KMS-11 (cell line): ENCODE measurements at regions not wholly inside any gene's neighbourhood (a gene's known extent, or its start where the extent isn't known, plus 50 kb on each side); places are given as distances from the start of the nearest gene placed in this dataset.

Source experiments
- H2AFZ ChIP-seq: fragments of 200-600 bp; sonication (generic); 2 replicates; pipeline ENCODE4 v1.6.1; 2016; ENCODE audit warnings: antibody characterized with exemption, mixed run types, low read depth
- H3K27ac ChIP-seq: fragments of 200-600 bp; sonication (generic); 2 replicates; pipeline ENCODE4 v1.6.1; 2016; ENCODE audit warnings: mild to moderate bottlenecking, mixed run types
- H3K27me3 ChIP-seq: fragments of 200-600 bp; sonication (generic); 2 replicates; pipeline ENCODE4 v1.6.1; 2017; ENCODE audit warnings: mild to moderate bottlenecking, low read depth, mixed run types, moderate library complexity; ENCODE audit not compliant: insufficient read depth
- H3K36me3 ChIP-seq: fragments of 200-600 bp; sonication (generic); 2 replicates; pipeline ENCODE4 v1.6.1; 2017; ENCODE audit warnings: mild to moderate bottlenecking, mixed run types; ENCODE audit not compliant: insufficient read depth
- H3K4me1 ChIP-seq: fragments of 200-600 bp; sonication (generic); 2 replicates; pipeline ENCODE4 v1.6.1; 2016; ENCODE audit warnings: mild to moderate bottlenecking, low read depth, mixed run types; ENCODE audit not compliant: poor library complexity, severe bottlenecking
- H3K4me2 ChIP-seq: fragments of 200-600 bp; sonication (generic); 2 replicates; pipeline ENCODE4 v1.7.0; 2016; ENCODE audit warnings: mild to moderate bottlenecking, mixed run types
- H3K4me3 ChIP-seq: fragments of 200-600 bp; sonication (generic); IDR thresholded peaks from 2 replicates; pipeline ENCODE4 v1.6.1; 2017; ENCODE audit warnings: low read depth, low read length, mixed read lengths; ENCODE audit not compliant: insufficient read depth
- H3K79me2 ChIP-seq: fragments of 200-600 bp; sonication (generic); 2 replicates; pipeline ENCODE4 v1.6.1; 2016; ENCODE audit warnings: low read depth, mixed run types; ENCODE audit not compliant: insufficient read depth
- H3K9ac ChIP-seq: fragments of 200-600 bp; sonication (generic); 2 replicates; pipeline ENCODE4 v1.6.1; 2016; ENCODE audit warnings: mild to moderate bottlenecking, mixed run types
- H4K20me1 ChIP-seq: fragments of 200-600 bp; sonication (generic); 2 replicates; pipeline ENCODE4 v1.6.1; 2016; ENCODE audit warnings: mild to moderate bottlenecking, mixed run types; ENCODE audit not compliant: insufficient read depth
- TF ChIP-seq, protein P1 (sequence below): fragments of 200-600 bp; sonication (generic); conservative IDR thresholded peaks from 2 replicates; pipeline ENCODE4 v1.6.1; 2017; ENCODE audit warnings: low read depth, mild to moderate bottlenecking, antibody characterized with exemption, low read length, moderate library complexity, mixed read lengths

DNA sequence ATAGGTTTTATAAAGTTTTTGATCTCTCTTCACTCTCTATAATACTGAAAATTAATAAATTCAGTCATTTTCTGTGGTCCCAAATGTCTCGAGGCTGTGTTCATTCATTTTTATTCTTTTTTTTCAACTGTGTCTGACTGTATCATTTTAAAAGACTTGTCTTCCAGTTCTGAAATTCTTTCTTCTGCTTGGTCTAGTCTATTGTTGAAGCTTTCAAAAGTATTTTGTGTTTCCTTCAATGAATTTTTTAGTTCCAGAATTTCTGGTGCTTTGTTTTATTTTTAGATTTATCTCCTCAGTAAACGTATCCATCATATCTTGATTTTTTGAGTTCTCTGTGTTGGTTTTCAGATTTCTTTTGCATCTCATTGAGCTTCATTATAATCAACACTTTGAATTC, 161.0 kb upstream of the CHRM3 start:
- Histone ChIP-seq H3K9ac (no peak overlapping the region), H3K27me3 (no peaks in the 10 kb centered on the region), H3K4me3 (no peak overlapping the region), H4K20me1 (no peaks in the 10 kb centered on the region), H3K27ac (no peak overlapping the region), H3K4me2 (no peak overlapping the region), H3K36me3 (no peaks in the 10 kb centered on the region), H2AFZ (no peak overlapping the region), H3K79me2 (no peaks in the 10 kb centered on the region), H3K4me1 (no peaks in the 10 kb centered on the region)
- TF ChIP-seq, protein P1, sequence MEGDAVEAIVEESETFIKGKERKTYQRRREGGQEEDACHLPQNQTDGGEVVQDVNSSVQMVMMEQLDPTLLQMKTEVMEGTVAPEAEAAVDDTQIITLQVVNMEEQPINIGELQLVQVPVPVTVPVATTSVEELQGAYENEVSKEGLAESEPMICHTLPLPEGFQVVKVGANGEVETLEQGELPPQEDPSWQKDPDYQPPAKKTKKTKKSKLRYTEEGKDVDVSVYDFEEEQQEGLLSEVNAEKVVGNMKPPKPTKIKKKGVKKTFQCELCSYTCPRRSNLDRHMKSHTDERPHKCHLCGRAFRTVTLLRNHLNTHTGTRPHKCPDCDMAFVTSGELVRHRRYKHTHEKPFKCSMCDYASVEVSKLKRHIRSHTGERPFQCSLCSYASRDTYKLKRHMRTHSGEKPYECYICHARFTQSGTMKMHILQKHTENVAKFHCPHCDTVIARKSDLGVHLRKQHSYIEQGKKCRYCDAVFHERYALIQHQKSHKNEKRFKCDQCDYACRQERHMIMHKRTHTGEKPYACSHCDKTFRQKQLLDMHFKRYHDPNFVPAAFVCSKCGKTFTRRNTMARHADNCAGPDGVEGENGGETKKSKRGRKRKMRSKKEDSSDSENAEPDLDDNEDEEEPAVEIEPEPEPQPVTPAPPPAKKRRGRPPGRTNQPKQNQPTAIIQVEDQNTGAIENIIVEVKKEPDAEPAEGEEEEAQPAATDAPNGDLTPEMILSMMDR = no peak

DNA sequence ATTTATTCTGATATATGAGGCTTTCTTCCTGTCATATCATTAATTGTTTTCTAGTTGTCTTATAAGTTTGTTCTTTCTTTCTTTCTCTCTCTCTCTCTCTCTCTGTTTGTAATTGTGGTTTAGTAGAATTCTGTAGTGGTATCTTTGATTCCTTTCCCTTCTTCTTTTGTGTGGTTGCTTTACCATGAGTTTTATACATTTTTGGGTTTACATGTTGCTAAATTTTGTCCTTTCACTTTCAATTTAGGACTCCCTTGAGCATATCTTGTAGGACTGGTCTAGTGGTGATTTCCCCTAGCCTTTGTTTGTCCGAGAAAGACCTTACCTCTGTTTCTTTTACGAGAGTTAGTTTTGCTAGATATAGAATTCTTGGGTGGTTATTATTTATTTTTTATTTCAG, 162.3 kb upstream of the CHRM3 start:
- no peak overlapping the region for H2AFZ ChIP-seq
- no peak overlapping the region for H3K9ac ChIP-seq
- H3K27me3 ChIP-seq = no peaks in the 10 kb centered on the region
- H4K20me1 ChIP-seq = no peaks in the 10 kb centered on the region
- no peak overlapping the region for H3K4me3 ChIP-seq
- H3K27ac ChIP-seq = no peak overlapping the region
- H3K79me2 ChIP-seq = no peaks in the 10 kb centered on the region
- TF ChIP-seq, protein P1 = no peak
- no peaks in the 10 kb centered on the region for H3K4me1 ChIP-seq
- no peaks in the 10 kb centered on the region for H3K36me3 ChIP-seq
- no peak overlapping the region for H3K4me2 ChIP-seq

DNA sequence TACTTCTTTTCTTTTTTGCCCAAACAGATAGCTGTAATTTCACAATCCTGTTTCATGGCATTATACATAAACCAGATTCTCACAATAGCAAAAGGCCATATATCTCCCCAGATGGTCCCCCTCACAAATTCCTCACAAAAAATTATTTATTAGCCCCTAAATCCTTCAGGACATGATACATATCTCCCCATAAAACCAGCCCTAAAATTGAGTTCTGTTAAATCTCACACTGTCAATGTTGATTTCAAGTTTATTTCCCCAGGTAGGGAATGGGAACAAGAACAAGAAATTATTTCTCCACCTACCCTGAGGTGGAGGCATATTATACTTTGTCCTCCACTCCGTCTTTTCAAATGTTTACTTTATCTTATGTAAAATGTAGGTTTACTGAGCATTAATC, 163.4 kb upstream of the CHRM3 start:
- no peaks in the 10 kb centered on the region for H3K27me3 ChIP-seq
- no peaks in the 10 kb centered on the region for H3K36me3 ChIP-seq
- TF ChIP-seq, protein P1 = no peak
- no peak overlapping the region for H2AFZ ChIP-seq
- H3K27ac ChIP-seq = no peak overlapping the region
- H4K20me1 ChIP-seq = no peaks in the 10 kb centered on the region
- H3K4me2 ChIP-seq = no peak overlapping the region
- H3K4me1 ChIP-seq = no peaks in the 10 kb centered on the region
- H3K4me3 ChIP-seq = no peak overlapping the region
- H3K79me2 ChIP-seq = no peaks in the 10 kb centered on the region
- no peak overlapping the region for H3K9ac ChIP-seq

DNA sequence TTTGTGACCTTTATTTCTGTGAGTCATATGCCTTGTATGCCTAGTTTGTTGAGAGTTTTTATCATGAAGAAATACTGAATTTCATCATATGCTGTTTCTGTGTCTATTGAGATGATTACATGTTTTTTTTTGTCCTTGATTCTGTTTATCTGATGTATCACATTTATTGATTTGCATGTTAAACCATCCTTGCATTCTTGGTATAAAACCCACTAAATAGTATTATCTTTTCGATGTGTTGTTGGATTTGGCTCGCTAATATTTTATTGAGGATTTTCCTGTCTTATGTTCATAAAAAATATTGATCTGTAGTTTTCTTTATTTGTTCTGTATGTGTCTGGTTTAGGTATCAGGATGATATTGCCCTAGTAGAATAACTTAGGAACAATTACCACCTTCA, 164.7 kb upstream of the CHRM3 start:
- Histone ChIP-seq H3K27me3 (no peaks in the 10 kb centered on the region), H3K4me2 (no peak overlapping the region), H2AFZ (no peak overlapping the region), H3K36me3 (no peaks in the 10 kb centered on the region), H3K4me3 (no peak overlapping the region), H3K4me1 (no peaks in the 10 kb centered on the region), H3K9ac (no peak overlapping the region), H3K27ac (no peak overlapping the region), H4K20me1 (no peaks in the 10 kb centered on the region), H3K79me2 (no peaks in the 10 kb centered on the region)
- TF ChIP-seq, protein P1 = no peak

DNA sequence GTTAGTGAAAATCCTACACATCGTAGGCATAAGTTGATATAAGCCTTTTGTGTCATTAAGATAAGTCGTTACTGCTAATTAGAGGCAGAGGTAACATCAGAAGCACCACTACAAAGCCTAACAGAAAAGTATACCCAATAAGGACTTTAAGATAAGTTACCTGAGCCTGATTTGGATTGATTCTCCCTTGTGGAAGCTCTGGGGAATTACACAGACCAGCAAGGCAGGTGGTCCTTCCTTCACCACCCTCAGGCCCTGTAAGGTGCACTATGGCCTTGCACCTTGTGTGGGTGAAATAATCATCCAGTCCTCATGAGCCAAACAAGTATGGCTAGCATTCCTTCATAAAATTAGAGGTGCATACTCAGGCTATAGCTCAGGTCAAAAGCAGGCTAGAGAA, 166.7 kb upstream of the CHRM3 start:
- H2AFZ ChIP-seq = no peak overlapping the region
- no peaks in the 10 kb centered on the region for H3K79me2 ChIP-seq
- TF ChIP-seq, protein P1 = no peak
- H3K4me2 ChIP-seq = no peak overlapping the region
- H3K9ac ChIP-seq = no peak overlapping the region
- H3K36me3 ChIP-seq = no peaks in the 10 kb centered on the region
- H3K4me1 ChIP-seq = no peaks in the 10 kb centered on the region
- H3K4me3 ChIP-seq = no peak overlapping the region
- no peak overlapping the region for H3K27ac ChIP-seq
- H3K27me3 ChIP-seq = no peaks in the 10 kb centered on the region
- H4K20me1 ChIP-seq = no peaks in the 10 kb centered on the region
